ENCODE measurements at regions not wholly inside any gene's neighbourhood (a gene's known extent, or its start where the extent isn't known, plus 50 kb on each side); places are given as distances from the start of the nearest gene placed in this dataset.

- Mint-ChIP-seq H3K9me3 (no peaks in the 10 kb centered on the region), H3K36me3 (no peaks in the 10 kb centered on the region), H3K27me3 (ENCODE audit: low read depth) (peaks cover 11% of the 10 kb centered on the region), H3K4me1 (peaks cover 33% of the 10 kb centered on the region), H3K27ac (no peak overlapping the region), H3K4me3 (no peak overlapping the region)
- TF ChIP-seq TP53 (CRISPR knock-in tag; IDR thresholded peaks at IDR 0.05) (no peak), E2F1 (CRISPR knock-in tag; IDR thresholded peaks at IDR 0.05) (no peak), ELF4 (CRISPR knock-in tag; IDR thresholded peaks at IDR 0.05; ENCODE audit: low read depth) (no peak), STAT6 (CRISPR knock-in tag; conservative IDR thresholded peaks at IDR 0.05; ENCODE audit: low read depth) (no peak), ARID4B (CRISPR knock-in tag; IDR thresholded peaks at IDR 0.05; ENCODE audit: borderline replicate concordance) (no peak), FOXJ3 (CRISPR knock-in tag; IDR thresholded peaks at IDR 0.05; ENCODE audit: borderline replicate concordance) (no peak), RELA (CRISPR knock-in tag; IDR thresholded peaks at IDR 0.05; ENCODE audit: borderline replicate concordance) (no peak), ZNF416 (CRISPR knock-in tag; IDR thresholded peaks at IDR 0.05) (no peak), ZNF671 (CRISPR knock-in tag; IDR thresholded peaks at IDR 0.05) (no peak), MYBL2 (CRISPR knock-in tag; IDR thresholded peaks at IDR 0.05) (no peak), ZNF219 (CRISPR knock-in tag; IDR thresholded peaks at IDR 0.05; ENCODE audit: borderline replicate concordance) (no peak), GRHL2 (CRISPR knock-in tag; IDR thresholded peaks at IDR 0.05; ENCODE audit: insufficient replicate concordance, severe bottlenecking) (no peak), ZNF281 (CRISPR knock-in tag; IDR thresholded peaks at IDR 0.05) (no peak), EMX1 (CRISPR knock-in tag; IDR thresholded peaks at IDR 0.05) (no peak)
- ATAC-seq (no peak), DNase-seq (ENCODE audit: low spot score) (no peak)
- CTCF ChIA-PET: no interaction called here
- POLR2A ChIA-PET: no interaction called here
These were observed 397.0 kb downstream of the KLF12 start for GRCh38 chr13:73737214-73737613.

GRCh38 chr13:73733706-73734105 lies 400.5 kb downstream of the KLF12 start:
- no peak for TF ChIP-seq NR2C2 (CRISPR knock-in tag; IDR thresholded peaks at IDR 0.05)
- TF ChIP-seq USF1 (CRISPR knock-in tag; IDR thresholded peaks at IDR 0.05): no peak
- no peak for TF ChIP-seq PREB (CRISPR knock-in tag; IDR thresholded peaks at IDR 0.05; ENCODE audit: borderline replicate concordance)
- TF ChIP-seq JUN (CRISPR knock-in tag; IDR thresholded peaks at IDR 0.05): no peak
- TF ChIP-seq KAT7 (CRISPR knock-in tag; IDR thresholded peaks at IDR 0.05; ENCODE audit: borderline replicate concordance): no peak
- ChIA-PET POLR2A (no interaction called here), CTCF (no interaction called here)
- no peak for DNase-seq (ENCODE audit: low spot score)
- no peaks in the 10 kb centered on the region for H3K36me3 Mint-ChIP-seq
- no peak for ATAC-seq
- peaks cover 16% of the 10 kb centered on the region for H3K27me3 Mint-ChIP-seq (ENCODE audit: low read depth)
- H3K4me1 Mint-ChIP-seq: peaks cover 46% of the 10 kb centered on the region
- no peaks in the 10 kb centered on the region for H3K9me3 Mint-ChIP-seq
- H3K27ac Mint-ChIP-seq: no peak overlapping the region
- no peak overlapping the region for H3K4me3 Mint-ChIP-seq

Measured in WTC11 (cell line).